DND-41 (cell line): ENCODE measurements at regions not wholly inside any gene's neighbourhood (a gene's known extent, or its start where the extent isn't known, plus 50 kb on each side); places are given as distances from the start of the nearest gene placed in this dataset.

Experiments used
- EZH2 ChIP-seq: IDR thresholded peaks from 3 replicates; pipeline ENCODE4 v1.6.1; 2012; ENCODE audit warnings: borderline replicate concordance, low read depth, mild to moderate bottlenecking, moderate library complexity, low read length, inconsistent platforms; ENCODE audit not compliant: severe bottlenecking
- TF ChIP-seq, protein P1 (sequence below): IDR thresholded peaks from 2 replicates; pipeline ENCODE4 v1.5.1; 2012; ENCODE audit warnings: borderline replicate concordance, low read length, moderate library complexity, mild to moderate bottlenecking; ENCODE audit not compliant: poor library complexity, severe bottlenecking; ENCODE audit errors: extremely low read depth

DNA sequence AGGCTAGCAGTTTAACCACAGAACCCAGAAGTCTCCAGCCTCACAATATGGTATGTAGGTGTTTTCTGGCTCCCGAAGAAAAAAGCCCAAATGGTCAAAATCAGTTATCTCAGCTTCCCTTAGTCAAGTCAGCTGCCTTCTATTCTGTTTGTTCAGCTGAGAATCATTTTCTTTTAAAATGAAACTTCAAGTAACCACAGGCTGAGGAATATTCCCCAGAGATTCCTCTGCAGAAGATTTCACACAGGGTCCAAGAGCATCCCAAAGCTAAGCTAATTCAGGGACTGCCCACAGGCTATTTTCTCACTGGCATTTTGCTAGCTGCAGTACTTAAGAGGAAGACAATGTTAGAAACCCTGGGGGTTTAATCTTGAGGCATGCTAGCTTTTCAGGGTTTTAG lies 977.0 kb upstream of the CHORDC1 start:
- TF ChIP-seq, protein P1, sequence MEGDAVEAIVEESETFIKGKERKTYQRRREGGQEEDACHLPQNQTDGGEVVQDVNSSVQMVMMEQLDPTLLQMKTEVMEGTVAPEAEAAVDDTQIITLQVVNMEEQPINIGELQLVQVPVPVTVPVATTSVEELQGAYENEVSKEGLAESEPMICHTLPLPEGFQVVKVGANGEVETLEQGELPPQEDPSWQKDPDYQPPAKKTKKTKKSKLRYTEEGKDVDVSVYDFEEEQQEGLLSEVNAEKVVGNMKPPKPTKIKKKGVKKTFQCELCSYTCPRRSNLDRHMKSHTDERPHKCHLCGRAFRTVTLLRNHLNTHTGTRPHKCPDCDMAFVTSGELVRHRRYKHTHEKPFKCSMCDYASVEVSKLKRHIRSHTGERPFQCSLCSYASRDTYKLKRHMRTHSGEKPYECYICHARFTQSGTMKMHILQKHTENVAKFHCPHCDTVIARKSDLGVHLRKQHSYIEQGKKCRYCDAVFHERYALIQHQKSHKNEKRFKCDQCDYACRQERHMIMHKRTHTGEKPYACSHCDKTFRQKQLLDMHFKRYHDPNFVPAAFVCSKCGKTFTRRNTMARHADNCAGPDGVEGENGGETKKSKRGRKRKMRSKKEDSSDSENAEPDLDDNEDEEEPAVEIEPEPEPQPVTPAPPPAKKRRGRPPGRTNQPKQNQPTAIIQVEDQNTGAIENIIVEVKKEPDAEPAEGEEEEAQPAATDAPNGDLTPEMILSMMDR, result no peak
- TF ChIP-seq EZH2, result no peak
